Parathyroid adenoma (tissue), 2 donors: ENCODE measurements at regions not wholly inside any gene's neighbourhood (a gene's known extent, or its start where the extent isn't known, plus 50 kb on each side); places are given as distances from the start of the nearest gene placed in this dataset.

ENCODE experiments used
- H2AFZ ChIP-seq: fragments of 300-600 bp; sonication (generic); one replicate; pipeline ENCODE4 v1.7.0; 2017; ENCODE audit warnings: antibody characterized with exemption, mild to moderate bottlenecking
- H3K27ac ChIP-seq: fragments of 300-600 bp; sonication (generic); one replicate; pipeline ENCODE4 v1.7.0; 2017
- H3K27me3 ChIP-seq: fragments of 300-600 bp; sonication (generic); one replicate; pipeline ENCODE4 v1.7.0; 2017; ENCODE audit warnings: low read length; ENCODE audit not compliant: control insufficient read depth, insufficient read depth
- H3K36me3 ChIP-seq: fragments of 300-600 bp; sonication (generic); one replicate; pipeline ENCODE4 v1.7.0; 2017; ENCODE audit warnings: low read length; ENCODE audit not compliant: control insufficient read depth, insufficient read depth
- H3K4me1 ChIP-seq: fragments of 300-600 bp; sonication (generic); one replicate; pipeline ENCODE4 v1.7.0; 2017; ENCODE audit warnings: control low read depth
- H3K4me2 ChIP-seq: fragments of 300-600 bp; sonication (generic); one replicate; pipeline ENCODE4 v1.7.0; 2017; ENCODE audit warnings: low read length
- H3K4me3 ChIP-seq: fragments of 300-600 bp; sonication (generic); one replicate; pipeline ENCODE4 v1.7.0; 2017; ENCODE audit warnings: low read depth, low read length
- H3K79me2 ChIP-seq: fragments of 300-600 bp; sonication (generic); one replicate; pipeline ENCODE4 v1.7.0; 2017; ENCODE audit warnings: control low read depth
- H3K9ac ChIP-seq: fragments of 300-600 bp; sonication (generic); one replicate; pipeline ENCODE4 v1.7.0; 2017; ENCODE audit warnings: mild to moderate bottlenecking
- H3K9me3 ChIP-seq: fragments of 300-600 bp; sonication (generic); one replicate; pipeline ENCODE4 v1.7.0; 2017; ENCODE audit warnings: low read length; ENCODE audit not compliant: control insufficient read depth
- TF ChIP-seq, protein P1 (sequence below): fragments of 300-600 bp; sonication (generic); IDR thresholded peaks from one replicate; pipeline ENCODE4 v1.7.0; 2017; ENCODE audit warnings: antibody characterized with exemption, mild to moderate bottlenecking
- donor health status: primary hyperparathyroidism.

DNA sequence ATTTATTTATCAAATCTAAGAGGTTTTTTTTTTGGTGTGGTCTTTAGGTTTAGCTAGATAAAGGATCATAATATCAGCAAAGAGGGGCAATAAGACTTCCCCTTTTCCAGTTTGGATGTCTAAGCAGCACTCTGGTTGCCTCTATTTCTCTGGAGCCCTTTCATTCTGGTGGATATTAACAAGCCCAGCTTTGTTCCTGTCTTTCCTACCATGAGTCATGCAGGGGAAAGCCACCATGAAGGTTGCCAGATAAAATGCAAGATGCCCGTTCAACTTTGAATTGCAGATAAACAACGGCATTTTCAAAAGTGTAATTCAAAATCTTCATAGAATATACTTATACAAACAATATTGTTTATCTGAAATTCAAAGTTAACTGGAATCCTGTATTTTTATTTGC, 143.6 kb downstream of the ADAMTS15 start:
- H3K4me2 ChIP-seq = no peak overlapping the region
- no peak overlapping the region for H2AFZ ChIP-seq
- H3K9me3 ChIP-seq = no peaks in the 10 kb centered on the region
- H3K9ac ChIP-seq = no peak overlapping the region
- H3K36me3 ChIP-seq = no peaks in the 10 kb centered on the region
- TF ChIP-seq, protein P1, sequence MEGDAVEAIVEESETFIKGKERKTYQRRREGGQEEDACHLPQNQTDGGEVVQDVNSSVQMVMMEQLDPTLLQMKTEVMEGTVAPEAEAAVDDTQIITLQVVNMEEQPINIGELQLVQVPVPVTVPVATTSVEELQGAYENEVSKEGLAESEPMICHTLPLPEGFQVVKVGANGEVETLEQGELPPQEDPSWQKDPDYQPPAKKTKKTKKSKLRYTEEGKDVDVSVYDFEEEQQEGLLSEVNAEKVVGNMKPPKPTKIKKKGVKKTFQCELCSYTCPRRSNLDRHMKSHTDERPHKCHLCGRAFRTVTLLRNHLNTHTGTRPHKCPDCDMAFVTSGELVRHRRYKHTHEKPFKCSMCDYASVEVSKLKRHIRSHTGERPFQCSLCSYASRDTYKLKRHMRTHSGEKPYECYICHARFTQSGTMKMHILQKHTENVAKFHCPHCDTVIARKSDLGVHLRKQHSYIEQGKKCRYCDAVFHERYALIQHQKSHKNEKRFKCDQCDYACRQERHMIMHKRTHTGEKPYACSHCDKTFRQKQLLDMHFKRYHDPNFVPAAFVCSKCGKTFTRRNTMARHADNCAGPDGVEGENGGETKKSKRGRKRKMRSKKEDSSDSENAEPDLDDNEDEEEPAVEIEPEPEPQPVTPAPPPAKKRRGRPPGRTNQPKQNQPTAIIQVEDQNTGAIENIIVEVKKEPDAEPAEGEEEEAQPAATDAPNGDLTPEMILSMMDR = no peak
- no peaks in the 10 kb centered on the region for H3K27me3 ChIP-seq
- no peak overlapping the region for H3K4me3 ChIP-seq
- no peaks in the 10 kb centered on the region for H3K79me2 ChIP-seq
- H3K4me1 ChIP-seq = no peaks in the 10 kb centered on the region
- no peak overlapping the region for H3K27ac ChIP-seq

DNA sequence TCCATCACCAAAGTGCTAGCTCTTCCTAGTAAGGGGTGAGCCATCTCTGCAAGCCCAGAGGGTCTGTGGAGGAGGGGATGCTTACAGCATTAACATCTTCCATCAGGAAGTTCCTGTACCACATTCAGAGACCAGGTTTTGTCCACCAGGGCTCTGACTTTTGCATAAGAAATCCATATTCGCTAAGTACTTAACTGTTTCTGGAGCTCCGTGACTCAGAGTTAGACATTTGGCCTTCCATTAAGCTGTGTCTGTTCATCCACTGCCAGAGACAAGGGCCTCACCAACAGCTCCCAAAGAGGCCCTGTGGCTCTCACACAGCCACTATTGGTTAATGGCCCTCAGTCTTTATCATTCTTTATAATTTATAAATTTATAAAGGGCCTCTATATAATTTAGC, 144.6 kb downstream of the ADAMTS15 start:
- H3K79me2 ChIP-seq = no peaks in the 10 kb centered on the region
- no peaks in the 10 kb centered on the region for H3K9me3 ChIP-seq
- no peaks in the 10 kb centered on the region for H3K4me1 ChIP-seq
- H2AFZ ChIP-seq = no peak overlapping the region
- no peak overlapping the region for H3K27ac ChIP-seq
- H3K36me3 ChIP-seq = no peaks in the 10 kb centered on the region
- no peak overlapping the region for H3K9ac ChIP-seq
- TF ChIP-seq, protein P1 = no peak
- H3K4me2 ChIP-seq = no peak overlapping the region
- no peak overlapping the region for H3K4me3 ChIP-seq
- H3K27me3 ChIP-seq = no peaks in the 10 kb centered on the region

DNA sequence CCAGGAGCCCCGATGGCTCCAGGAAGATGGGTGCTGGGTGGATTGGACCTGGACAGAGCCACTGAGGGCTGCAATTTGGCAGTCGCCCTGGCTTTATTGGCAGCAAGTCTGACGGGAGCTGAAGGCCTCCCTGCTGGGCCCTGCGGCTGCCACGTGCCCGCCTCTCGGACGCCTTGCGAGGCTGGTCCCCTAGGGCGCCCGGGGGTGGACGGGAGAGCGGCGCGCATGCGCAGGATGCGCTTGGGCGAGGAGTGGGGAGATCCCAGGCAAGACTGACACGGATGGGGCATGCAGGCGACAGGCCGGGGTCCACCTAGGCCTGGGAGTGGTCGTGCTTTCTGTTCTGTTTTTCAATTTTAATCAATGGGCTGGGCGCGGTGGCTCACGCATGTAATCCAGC, 150.0 kb downstream of the ADAMTS15 start:
- Histone ChIP-seq H3K9ac (no peak overlapping the region), H3K27ac (no peak overlapping the region), H3K27me3 (no peaks in the 10 kb centered on the region), H3K4me3 (no peak overlapping the region), H3K79me2 (no peaks in the 10 kb centered on the region), H3K4me1 (peaks cover 3% of the 10 kb centered on the region), H3K9me3 (no peaks in the 10 kb centered on the region), H3K4me2 (no peak overlapping the region), H2AFZ (no peak overlapping the region), H3K36me3 (no peaks in the 10 kb centered on the region)
- TF ChIP-seq, protein P1 = no peak

DNA sequence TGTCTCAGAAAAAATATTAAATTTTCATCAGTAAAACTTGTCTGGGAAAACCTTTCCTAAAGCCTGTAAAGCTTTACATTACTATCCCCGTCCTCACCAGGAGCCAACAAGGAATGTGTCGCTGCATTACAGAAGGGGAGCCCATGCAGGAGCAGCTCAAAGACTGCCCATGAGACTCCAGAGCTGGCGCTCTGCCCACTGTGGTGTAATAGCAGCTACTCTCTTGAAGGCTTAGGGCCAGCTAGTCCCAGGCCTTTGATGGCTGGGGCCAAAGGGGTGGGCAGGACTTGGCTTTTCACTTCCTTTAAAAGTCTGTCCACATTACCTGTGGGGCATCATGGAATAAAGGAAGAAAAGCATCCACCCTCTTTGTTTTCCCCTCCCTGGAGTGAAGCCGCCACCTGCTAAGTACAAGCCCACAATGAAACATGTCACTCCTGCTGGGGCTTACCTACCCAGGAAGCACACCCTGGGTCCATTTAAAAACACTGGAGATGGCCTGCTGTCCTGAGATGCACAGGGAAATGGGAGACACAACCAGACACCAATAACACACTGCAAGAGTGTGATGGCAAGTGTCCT, 150.7 kb downstream of the ADAMTS15 start:
- Histone ChIP-seq H3K4me1 (peaks cover 7% of the 10 kb centered on the region), H3K4me2 (no peak overlapping the region), H3K79me2 (no peaks in the 10 kb centered on the region), H3K36me3 (no peaks in the 10 kb centered on the region), H3K9me3 (no peaks in the 10 kb centered on the region), H3K27ac (no peak overlapping the region), H3K4me3 (no peak overlapping the region), H3K9ac (no peak overlapping the region), H2AFZ (no peak overlapping the region), H3K27me3 (no peaks in the 10 kb centered on the region)
- TF ChIP-seq, protein P1 = no peak

DNA sequence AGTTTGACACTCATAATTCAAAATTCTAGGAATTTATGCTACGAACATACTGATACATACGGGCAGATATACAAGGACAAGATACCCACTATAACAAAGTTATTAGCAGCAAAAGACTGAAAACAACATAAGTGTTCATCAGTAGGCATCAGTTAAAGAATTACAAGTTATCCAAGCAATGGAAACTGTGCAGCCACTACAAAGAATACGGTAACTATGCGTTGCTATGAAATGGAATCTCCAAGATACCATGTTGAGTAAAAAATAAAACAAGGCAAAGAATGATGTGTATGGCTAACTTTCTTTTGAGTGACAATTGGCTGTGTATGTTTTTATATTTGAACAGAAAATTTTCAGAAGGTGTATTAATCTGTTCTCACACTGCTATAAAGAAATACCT, 151.7 kb downstream of the ADAMTS15 start:
- H3K4me3 ChIP-seq = no peak overlapping the region
- H3K27ac ChIP-seq = no peak overlapping the region
- TF ChIP-seq, protein P1 = no peak
- H3K4me2 ChIP-seq = no peak overlapping the region
- H3K9me3 ChIP-seq = no peaks in the 10 kb centered on the region
- H2AFZ ChIP-seq = no peak overlapping the region
- H3K27me3 ChIP-seq = no peaks in the 10 kb centered on the region
- peaks cover 7% of the 10 kb centered on the region for H3K4me1 ChIP-seq
- no peaks in the 10 kb centered on the region for H3K36me3 ChIP-seq
- no peak overlapping the region for H3K9ac ChIP-seq
- no peaks in the 10 kb centered on the region for H3K79me2 ChIP-seq
